ENCODE measurements at regions not wholly inside any gene's neighbourhood (a gene's known extent, or its start where the extent isn't known, plus 50 kb on each side); places are given as distances from the start of the nearest gene placed in this dataset.

DNA sequence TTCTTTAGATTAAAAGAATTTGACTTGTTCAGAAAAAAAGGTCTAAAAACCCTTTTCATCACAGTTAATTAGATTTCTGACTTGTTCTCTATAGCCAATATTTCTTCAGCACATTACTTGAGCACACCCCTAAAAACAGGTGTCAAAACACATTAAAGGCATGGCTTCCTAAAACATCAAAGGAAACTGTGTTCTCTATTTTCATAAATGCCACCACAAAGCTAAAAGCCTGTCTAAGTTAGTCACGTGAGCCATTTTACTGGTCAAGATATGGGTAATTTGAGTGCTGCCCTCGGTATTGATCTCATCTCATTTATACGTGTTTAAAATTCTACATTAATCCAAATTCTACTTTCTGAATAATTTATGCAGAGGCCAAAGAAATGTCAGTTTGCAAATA, 580.5 kb downstream of the HAO1 start (continued):
- no peak for TF ChIP-seq CHD2 (IDR thresholded peaks at IDR 0.05; ENCODE audit: low read length, partially characterized antibody)
- TF ChIP-seq RAD21 (conservative IDR thresholded peaks at IDR 0.05 in 1 of 2, IDR thresholded peaks at IDR 0.05 in 1 of 2), result no peak

- no peaks in the 10 kb centered on the region for H3K4me1 ChIP-seq
- H3K27ac ChIP-seq, result no peak overlapping the region
- no peak overlapping the region for H3K4me2 ChIP-seq
- no peak for DNase-seq (ENCODE audit: low read depth in 1 of 2, low spot score in 1 of 2)
- 8% methylated on average over 3 of the region's 3 CpGs for WGBS (ENCODE audit: missing lambda C conversion rate)
- H3K4me3 ChIP-seq, result no peak overlapping the region
- no peak for TF ChIP-seq RAD21 (conservative IDR thresholded peaks at IDR 0.05 in 1 of 2, IDR thresholded peaks at IDR 0.05 in 1 of 2)
- no peak for TF ChIP-seq FOXS1 (CRISPR knock-in tag; IDR thresholded peaks at IDR 0.05)
- no peak for TF ChIP-seq RFX5 (IDR thresholded peaks at IDR 0.05)
- no peak for TF ChIP-seq NR3C1 (IDR thresholded peaks at IDR 0.05)
- TF ChIP-seq, protein P1, sequence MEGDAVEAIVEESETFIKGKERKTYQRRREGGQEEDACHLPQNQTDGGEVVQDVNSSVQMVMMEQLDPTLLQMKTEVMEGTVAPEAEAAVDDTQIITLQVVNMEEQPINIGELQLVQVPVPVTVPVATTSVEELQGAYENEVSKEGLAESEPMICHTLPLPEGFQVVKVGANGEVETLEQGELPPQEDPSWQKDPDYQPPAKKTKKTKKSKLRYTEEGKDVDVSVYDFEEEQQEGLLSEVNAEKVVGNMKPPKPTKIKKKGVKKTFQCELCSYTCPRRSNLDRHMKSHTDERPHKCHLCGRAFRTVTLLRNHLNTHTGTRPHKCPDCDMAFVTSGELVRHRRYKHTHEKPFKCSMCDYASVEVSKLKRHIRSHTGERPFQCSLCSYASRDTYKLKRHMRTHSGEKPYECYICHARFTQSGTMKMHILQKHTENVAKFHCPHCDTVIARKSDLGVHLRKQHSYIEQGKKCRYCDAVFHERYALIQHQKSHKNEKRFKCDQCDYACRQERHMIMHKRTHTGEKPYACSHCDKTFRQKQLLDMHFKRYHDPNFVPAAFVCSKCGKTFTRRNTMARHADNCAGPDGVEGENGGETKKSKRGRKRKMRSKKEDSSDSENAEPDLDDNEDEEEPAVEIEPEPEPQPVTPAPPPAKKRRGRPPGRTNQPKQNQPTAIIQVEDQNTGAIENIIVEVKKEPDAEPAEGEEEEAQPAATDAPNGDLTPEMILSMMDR (IDR thresholded peaks at IDR 0.05), result no peak
- TF ChIP-seq ESRRA (IDR thresholded peaks at IDR 0.05; ENCODE audit: borderline replicate concordance, low read length), result no peak
- no peak for TF ChIP-seq GATA3 (IDR thresholded peaks at IDR 0.05; ENCODE audit: borderline replicate concordance)
- TF ChIP-seq EHF (CRISPR knock-in tag; IDR thresholded peaks at IDR 0.05), result no peak
- no peak for TF ChIP-seq HEYL (CRISPR knock-in tag; IDR thresholded peaks at IDR 0.05)
- TF ChIP-seq RARB (CRISPR knock-in tag; IDR thresholded peaks at IDR 0.05), result no peak
- no peak for TF ChIP-seq PHF8 (IDR thresholded peaks at IDR 0.05; ENCODE audit: borderline replicate concordance, low read depth)
- TF ChIP-seq, protein P2, sequence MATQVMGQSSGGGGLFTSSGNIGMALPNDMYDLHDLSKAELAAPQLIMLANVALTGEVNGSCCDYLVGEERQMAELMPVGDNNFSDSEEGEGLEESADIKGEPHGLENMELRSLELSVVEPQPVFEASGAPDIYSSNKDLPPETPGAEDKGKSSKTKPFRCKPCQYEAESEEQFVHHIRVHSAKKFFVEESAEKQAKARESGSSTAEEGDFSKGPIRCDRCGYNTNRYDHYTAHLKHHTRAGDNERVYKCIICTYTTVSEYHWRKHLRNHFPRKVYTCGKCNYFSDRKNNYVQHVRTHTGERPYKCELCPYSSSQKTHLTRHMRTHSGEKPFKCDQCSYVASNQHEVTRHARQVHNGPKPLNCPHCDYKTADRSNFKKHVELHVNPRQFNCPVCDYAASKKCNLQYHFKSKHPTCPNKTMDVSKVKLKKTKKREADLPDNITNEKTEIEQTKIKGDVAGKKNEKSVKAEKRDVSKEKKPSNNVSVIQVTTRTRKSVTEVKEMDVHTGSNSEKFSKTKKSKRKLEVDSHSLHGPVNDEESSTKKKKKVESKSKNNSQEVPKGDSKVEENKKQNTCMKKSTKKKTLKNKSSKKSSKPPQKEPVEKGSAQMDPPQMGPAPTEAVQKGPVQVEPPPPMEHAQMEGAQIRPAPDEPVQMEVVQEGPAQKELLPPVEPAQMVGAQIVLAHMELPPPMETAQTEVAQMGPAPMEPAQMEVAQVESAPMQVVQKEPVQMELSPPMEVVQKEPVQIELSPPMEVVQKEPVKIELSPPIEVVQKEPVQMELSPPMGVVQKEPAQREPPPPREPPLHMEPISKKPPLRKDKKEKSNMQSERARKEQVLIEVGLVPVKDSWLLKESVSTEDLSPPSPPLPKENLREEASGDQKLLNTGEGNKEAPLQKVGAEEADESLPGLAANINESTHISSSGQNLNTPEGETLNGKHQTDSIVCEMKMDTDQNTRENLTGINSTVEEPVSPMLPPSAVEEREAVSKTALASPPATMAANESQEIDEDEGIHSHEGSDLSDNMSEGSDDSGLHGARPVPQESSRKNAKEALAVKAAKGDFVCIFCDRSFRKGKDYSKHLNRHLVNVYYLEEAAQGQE (IDR thresholded peaks at IDR 0.05), result no peak
- TF ChIP-seq ZSCAN20 (CRISPR knock-in tag; IDR thresholded peaks at IDR 0.05), result no peak
- TF ChIP-seq ATOH8 (CRISPR knock-in tag; IDR thresholded peaks at IDR 0.05; ENCODE audit: low read depth), result no peak
- POLR2A ChIA-PET, result no interaction called here
- ATAC-seq, result no peak
- CTCF ChIA-PET, result no interaction called here
- H3K9me3 ChIP-seq, result 0 out of 3 replicates have a peak, but pooled peaks cover 6% of the 10 kb centered on the region
- no peak for FAIRE-seq
Measured at GRCh38 chr20:7361321-7361720, 578.9 kb downstream of the HAO1 start.

GRCh38 chr20:7361931-7362330, 578.3 kb downstream of the HAO1 start:
- Histone ChIP-seq H3K9me3 (0 out of 3 replicates have a peak, but pooled peaks cover 6% of the 10 kb centered on the region), H3K4me3 (no peak overlapping the region), H3K4me1 (no peaks in the 10 kb centered on the region), H3K4me2 (no peak overlapping the region), H3K27ac (no peak overlapping the region)
- TF ChIP-seq CHD4 (IDR thresholded peaks at IDR 0.05; ENCODE audit: borderline replicate concordance) (no peak), HEYL (CRISPR knock-in tag; IDR thresholded peaks at IDR 0.05) (no peak), ZSCAN20 (CRISPR knock-in tag; IDR thresholded peaks at IDR 0.05) (no peak), HOXB13 (CRISPR knock-in tag; IDR thresholded peaks at IDR 0.05; ENCODE audit: low read depth) (no peak), RAD21 (conservative IDR thresholded peaks at IDR 0.05 in 1 of 2, IDR thresholded peaks at IDR 0.05 in 1 of 2) (no peak), NR3C1 (IDR thresholded peaks at IDR 0.05) (no peak), CEBPB (IDR thresholded peaks at IDR 0.05) (no peak), FOSL2 (IDR thresholded peaks at IDR 0.05) (no peak), FOSL2 (CRISPR knock-in tag; IDR thresholded peaks at IDR 0.05) (no peak), MYC (IDR thresholded peaks at IDR 0.05; ENCODE audit: borderline replicate concordance, low read length) (no peak), TFCP2L1 (CRISPR knock-in tag; IDR thresholded peaks at IDR 0.05) (no peak), RFX5 (IDR thresholded peaks at IDR 0.05) (no peak)
- ChIA-PET POLR2A (no interaction called here), CTCF (interaction anchor here (0.7 kb wide), 1 partner anchor 27 kb away, joined by 3 read pairs; no protein-coding TSS in a partner anchor)
- ATAC-seq, result no peak
- no peak for FAIRE-seq
- DNase-seq (ENCODE audit: low read depth in 1 of 2, low spot score in 1 of 2), result no peak
- WGBS (ENCODE audit: missing lambda C conversion rate), result 9% methylated on average over 3 of the region's 3 CpGs

Measured in A549 (cell line).